ACC112 (cell line): ENCODE measurements at regions not wholly inside any gene's neighbourhood (a gene's known extent, or its start where the extent isn't known, plus 50 kb on each side); places are given as distances from the start of the nearest gene placed in this dataset.
"Not testable (repeated sequence)": the region's sequence is repeated elsewhere in the genome, so short reads cannot be mapped to it uniquely, and the experiment has no call there.

Source experiments
- H2AFZ ChIP-seq: fragments of 200-600 bp; sonication (generic); one replicate; pipeline ENCODE4 v1.6.0; 2017; ENCODE audit warnings: antibody characterized with exemption, low read length; ENCODE audit not compliant: unreplicated experiment
- H3K27ac ChIP-seq: fragments of 200-600 bp; sonication (generic); 2 replicates; pipeline ENCODE4 v1.5.1; 2014; ENCODE audit warnings: low read depth, mild to moderate bottlenecking, antibody characterized with exemption, low read length, moderate library complexity
- H3K27me3 ChIP-seq: fragments of 200-600 bp; sonication (generic); 2 replicates; pipeline ENCODE4 v1.6.1; 2014; ENCODE audit warnings: mild to moderate bottlenecking, antibody characterized with exemption, low read length, moderate library complexity, mixed read lengths; ENCODE audit not compliant: insufficient read depth
- H3K36me3 ChIP-seq: fragments of 200-600 bp; sonication (generic); 2 replicates; pipeline ENCODE4 v1.6.1; 2016; ENCODE audit warnings: mild to moderate bottlenecking, antibody characterized with exemption, low read length, moderate library complexity, mixed read lengths; ENCODE audit not compliant: insufficient read depth
- H3K4me1 ChIP-seq: fragments of 200-600 bp; sonication (generic); one replicate; pipeline ENCODE4 v1.6.1; 2016; ENCODE audit warnings: low read length, mixed read lengths; ENCODE audit not compliant: insufficient read depth, unreplicated experiment, control insufficient read depth
- H3K4me3 ChIP-seq: fragments of 200-600 bp; sonication (generic); 2 replicates; pipeline ENCODE4 v1.5.1; 2014; ENCODE audit warnings: mild to moderate bottlenecking, low read depth, low read length
- H3K79me2 ChIP-seq: fragments of 200-600 bp; sonication (generic); one replicate; pipeline ENCODE4 v1.6.0; 2016; ENCODE audit warnings: low read length; ENCODE audit not compliant: control insufficient read depth, unreplicated experiment, insufficient read depth

- Histone ChIP-seq H3K27me3 (0 out of 2 replicates have a peak, but pooled peaks cover 3% of the 10 kb centered on the region), H2AFZ (no peak overlapping the region), H3K36me3 (no peaks in the 10 kb centered on the region), H3K27ac (no peak overlapping the region), H3K79me2 (no peaks in the 10 kb centered on the region), H3K4me1 (no peaks in the 10 kb centered on the region), H3K4me3 (no peak overlapping the region)
These were observed 141.2 kb upstream of the ST6GALNAC5 start for GRCh38 chr1:76725864-76726619.

- H2AFZ ChIP-seq: no peak overlapping the region
- H3K79me2 ChIP-seq: no peaks in the 10 kb centered on the region
- 0 out of 2 replicates have a peak, but pooled peaks cover 3% of the 10 kb centered on the region for H3K27me3 ChIP-seq
- H3K4me3 ChIP-seq: no peak overlapping the region
- no peaks in the 10 kb centered on the region for H3K36me3 ChIP-seq
- no peak overlapping the region for H3K27ac ChIP-seq
- no peaks in the 10 kb centered on the region for H3K4me1 ChIP-seq
These were observed 139.8 kb upstream of the ST6GALNAC5 start for GRCh38 chr1:76727520-76727919.

DNA sequence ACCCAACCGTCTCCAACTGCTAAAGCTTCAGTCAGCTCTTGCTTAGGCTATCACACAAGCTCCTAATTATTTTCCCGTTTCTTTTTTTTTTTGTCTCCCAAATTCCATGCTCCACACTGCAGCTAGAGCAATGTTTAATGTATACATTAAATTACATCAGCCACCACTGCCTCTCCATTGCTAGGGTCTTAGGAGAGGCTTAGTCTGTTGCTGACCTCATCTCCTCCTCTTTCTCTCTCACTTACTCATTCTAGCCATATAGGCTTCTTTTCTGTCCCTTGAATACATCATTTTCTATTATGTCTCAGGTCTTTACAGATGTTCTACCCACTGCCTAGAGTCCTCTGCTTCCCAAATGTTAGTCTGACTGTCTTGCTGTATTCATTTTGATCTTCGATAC lies 138.1 kb upstream of the ST6GALNAC5 start:
- H3K79me2 ChIP-seq: no peaks in the 10 kb centered on the region
- H3K36me3 ChIP-seq: no peaks in the 10 kb centered on the region
- H2AFZ ChIP-seq: no peak overlapping the region
- no peaks in the 10 kb centered on the region for H3K4me1 ChIP-seq
- H3K27me3 ChIP-seq: no peaks in the 10 kb centered on the region
- H3K4me3 ChIP-seq: no peak overlapping the region
- no peak overlapping the region for H3K27ac ChIP-seq

GRCh38 chr1:76730027-76730426 lies 137.3 kb upstream of the ST6GALNAC5 start:
- Histone ChIP-seq H3K4me1 (no peaks in the 10 kb centered on the region), H3K79me2 (no peaks in the 10 kb centered on the region), H3K4me3 (no peak overlapping the region), H3K27ac (no peak overlapping the region), H2AFZ (no peak overlapping the region), H3K27me3 (no peaks in the 10 kb centered on the region), H3K36me3 (no peaks in the 10 kb centered on the region)

GRCh38 chr1:76738355-76738754 lies 128.9 kb upstream of the ST6GALNAC5 start:
- H2AFZ ChIP-seq, H3K36me3 ChIP-seq, H3K27ac ChIP-seq, H3K4me1 ChIP-seq, H3K27me3 ChIP-seq, H3K79me2 ChIP-seq, H3K4me3 ChIP-seq: not testable (repeated sequence)

- not testable (repeated sequence) for H3K4me3 ChIP-seq, H3K79me2 ChIP-seq, H3K4me1 ChIP-seq, H3K36me3 ChIP-seq, H3K27me3 ChIP-seq, H3K27ac ChIP-seq, H2AFZ ChIP-seq
These were observed 126.3 kb upstream of the ST6GALNAC5 start for GRCh38 chr1:76740956-76741355.

GRCh38 chr1:76744989-76745388 lies 122.3 kb upstream of the ST6GALNAC5 start:
- Histone ChIP-seq H3K4me3 (no peak overlapping the region), H3K36me3 (no peaks in the 10 kb centered on the region)

DNA sequence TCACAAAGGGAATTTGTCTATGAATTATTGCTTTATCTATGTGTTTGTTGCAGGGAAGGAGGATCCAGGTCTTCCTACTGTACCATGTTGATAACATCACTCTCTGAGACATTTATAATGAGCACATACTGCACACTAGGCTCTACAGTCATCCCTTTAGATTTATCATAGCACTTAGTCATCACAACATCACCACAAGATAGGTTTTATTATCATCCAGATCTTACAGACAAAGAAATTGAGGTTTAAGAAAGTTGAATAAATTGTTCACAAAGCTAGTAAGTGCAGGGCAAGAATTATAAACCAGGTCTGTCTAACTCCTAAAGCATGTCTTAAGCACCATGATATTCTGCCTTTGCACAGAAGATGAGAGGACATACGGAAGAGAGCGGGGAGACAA lies 121.1 kb upstream of the ST6GALNAC5 start:
- H3K4me1 ChIP-seq: no peaks in the 10 kb centered on the region
- peaks cover 20% of the 10 kb centered on the region; the same call in 1 of the 2 replicates for H3K27me3 ChIP-seq
- no peaks in the 10 kb centered on the region for H3K36me3 ChIP-seq
- no peak overlapping the region for H3K27ac ChIP-seq
- H3K4me3 ChIP-seq: no peak overlapping the region
- no peak overlapping the region for H2AFZ ChIP-seq
- no peaks in the 10 kb centered on the region for H3K79me2 ChIP-seq

More at GRCh38 chr1:76744989-76745388, 122.3 kb upstream of the ST6GALNAC5 start:
- Histone ChIP-seq H3K4me1 (no peaks in the 10 kb centered on the region), H3K27ac (no peak overlapping the region), H3K79me2 (no peaks in the 10 kb centered on the region), H3K27me3 (peaks cover 14% of the 10 kb centered on the region; the same call in 1 of the 2 replicates), H2AFZ (no peak overlapping the region)

GRCh38 chr1:76754730-76755129 lies 112.5 kb upstream of the ST6GALNAC5 start:
- Histone ChIP-seq H3K27me3 (peaks cover 16% of the 10 kb centered on the region), H3K4me1 (no peaks in the 10 kb centered on the region), H3K27ac (no peak overlapping the region), H3K4me3 (no peak overlapping the region), H3K79me2 (no peaks in the 10 kb centered on the region), H2AFZ (no peak overlapping the region), H3K36me3 (no peaks in the 10 kb centered on the region)

GRCh38 chr1:76759171-76759860 lies 108.0 kb upstream of the ST6GALNAC5 start:
- Histone ChIP-seq H2AFZ (no peak overlapping the region), H3K27me3 (peaks cover 4% of the 10 kb centered on the region), H3K79me2 (no peaks in the 10 kb centered on the region), H3K36me3 (no peaks in the 10 kb centered on the region), H3K4me1 (no peaks in the 10 kb centered on the region), H3K27ac (no peak overlapping the region), H3K4me3 (no peak overlapping the region)

DNA sequence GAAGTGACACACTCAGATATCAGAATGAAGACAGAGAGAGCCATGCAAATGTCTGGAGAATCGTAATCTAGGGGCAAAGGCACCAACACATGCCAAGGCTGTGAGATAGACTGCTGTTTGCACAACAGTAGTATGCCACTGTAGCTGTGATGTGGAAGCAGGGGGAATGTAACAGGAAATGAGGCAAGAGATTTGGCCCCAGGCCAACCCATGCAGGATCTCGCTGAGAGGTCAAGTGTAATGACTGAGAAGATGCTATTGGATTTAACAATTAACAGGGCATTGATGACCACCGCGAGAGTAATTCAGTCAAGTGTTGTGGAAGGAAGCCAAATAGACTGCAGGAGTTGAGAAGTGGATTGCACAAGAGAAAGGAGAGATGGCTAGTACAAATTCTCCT lies 107.3 kb upstream of the ST6GALNAC5 start:
- Histone ChIP-seq H3K36me3 (no peaks in the 10 kb centered on the region), H3K79me2 (no peaks in the 10 kb centered on the region), H3K27ac (no peak overlapping the region), H2AFZ (no peak overlapping the region), H3K27me3 (peaks cover 10% of the 10 kb centered on the region), H3K4me3 (no peak overlapping the region), H3K4me1 (no peaks in the 10 kb centered on the region)
